Urinary bladder (tissue), 4 donors: ENCODE measurements at regions not wholly inside any gene's neighbourhood (a gene's known extent, or its start where the extent isn't known, plus 50 kb on each side); places are given as distances from the start of the nearest gene placed in this dataset. TPM values are rescaled to one million over a fixed set of nuclear protein-coding genes. Genes with fewer than 3 reads are reported as not detected.
"Not testable (repeated sequence)": the region's sequence is repeated elsewhere in the genome, so short reads cannot be mapped to it uniquely, and the experiment has no call there.

Source experiments
- DNase-seq: peaks from one replicate; pipeline ENCODE4 v3.0.0-alpha.2; 2015; ENCODE audit errors: extremely low spot score
- H3K27ac ChIP-seq: one replicate; pipeline ENCODE4 v1.5.1; 2013; ENCODE audit warnings: low read depth, mild to moderate bottlenecking, moderate library complexity
- H3K36me3 ChIP-seq: one replicate; pipeline ENCODE4 v1.6.1; 2013; ENCODE audit warnings: mild to moderate bottlenecking, moderate library complexity; ENCODE audit not compliant: insufficient read depth
- H3K4me1 ChIP-seq: one replicate; pipeline ENCODE4 v1.6.1; 2013; ENCODE audit warnings: mild to moderate bottlenecking, moderate library complexity; ENCODE audit not compliant: insufficient read depth
- H3K4me3 ChIP-seq: one replicate; pipeline ENCODE4 v1.5.1; 2013; ENCODE audit warnings: low read depth, low read length
- WGBS: extraction: QIAGEN DNeasy Blood & Tissue Kit; methylation state at CpG from one replicate; pipeline ENCODE4 v1.1.7; 2013; 5-methylcytosine and 5-hydroxymethylcytosine counted together
- small RNA-seq: library from RNA; depleted of rRNA; stranded (forward); fragments of <200 nt; gene quantifications from one replicate; pipeline ENCODE3, GENCODE V24; 2014
- donor health status: healthy with polysubstance abuse.
- donor health status: healthy.

DNA sequence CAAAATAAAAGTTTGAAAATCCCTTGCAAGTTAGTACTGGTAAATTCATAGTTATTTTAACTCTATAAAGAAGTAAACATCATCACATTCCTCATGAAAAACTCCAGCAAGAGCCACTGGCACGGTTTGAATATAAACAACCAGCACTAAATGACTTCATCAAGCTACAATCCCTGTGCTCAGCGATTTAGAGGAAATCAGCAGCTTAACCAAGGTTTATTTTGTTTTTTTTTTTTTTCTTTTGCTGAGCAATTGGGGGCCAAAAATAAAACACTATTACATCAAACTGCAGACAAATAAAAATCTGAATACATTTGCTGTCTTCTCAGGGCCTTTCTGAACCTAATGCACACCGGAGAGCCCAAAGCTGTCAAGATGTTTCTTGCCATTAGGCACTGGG lies 106.2 kb upstream of the SLC24A2 start:
- no peak overlapping the region for H3K4me3 ChIP-seq
- peak; percentile 8 for DNase-seq
- 17% methylated on average over 3 of the region's 3 CpGs for WGBS
- no peaks in the 10 kb centered on the region for H3K36me3 ChIP-seq
- H3K4me1 ChIP-seq: no peaks in the 10 kb centered on the region
- no peak overlapping the region for H3K27ac ChIP-seq

DNA sequence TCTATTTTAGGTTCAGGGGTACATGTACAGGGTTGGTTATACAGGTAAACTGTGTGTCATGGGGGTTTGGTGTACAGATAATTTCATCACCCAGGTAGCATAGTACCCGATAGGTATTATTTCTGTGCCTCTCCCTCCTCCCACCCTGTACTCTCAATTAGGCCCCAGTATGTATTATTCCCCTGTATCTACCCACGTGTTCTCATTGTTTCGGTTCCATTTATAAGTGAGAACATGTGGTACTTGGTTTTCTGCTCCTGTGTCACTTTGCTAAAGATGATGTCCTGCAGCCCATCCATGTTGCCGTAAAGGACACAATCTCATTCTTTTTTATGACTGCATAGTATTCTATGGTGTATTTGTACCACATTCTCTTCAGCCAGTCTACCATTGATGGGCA lies 96.8 kb upstream of the SLC24A2 start:
- 95% methylated on average over 4 of the region's 4 CpGs for WGBS
- no peaks in the 10 kb centered on the region for H3K36me3 ChIP-seq
- no peak overlapping the region for H3K4me3 ChIP-seq
- no peak overlapping the region for H3K27ac ChIP-seq
- DNase-seq: no peak
- no peaks in the 10 kb centered on the region for H3K4me1 ChIP-seq

GRCh38 chr9:19879062-19879461 lies 90.2 kb upstream of the SLC24A2 start:
- no peak overlapping the region for H3K27ac ChIP-seq
- H3K36me3 ChIP-seq: no peaks in the 10 kb centered on the region
- H3K4me1 ChIP-seq: no peaks in the 10 kb centered on the region
- DNase-seq: no peak
- WGBS: 43% methylated on average over 2 of the region's 2 CpGs
- H3K4me3 ChIP-seq: no peak overlapping the region

DNA sequence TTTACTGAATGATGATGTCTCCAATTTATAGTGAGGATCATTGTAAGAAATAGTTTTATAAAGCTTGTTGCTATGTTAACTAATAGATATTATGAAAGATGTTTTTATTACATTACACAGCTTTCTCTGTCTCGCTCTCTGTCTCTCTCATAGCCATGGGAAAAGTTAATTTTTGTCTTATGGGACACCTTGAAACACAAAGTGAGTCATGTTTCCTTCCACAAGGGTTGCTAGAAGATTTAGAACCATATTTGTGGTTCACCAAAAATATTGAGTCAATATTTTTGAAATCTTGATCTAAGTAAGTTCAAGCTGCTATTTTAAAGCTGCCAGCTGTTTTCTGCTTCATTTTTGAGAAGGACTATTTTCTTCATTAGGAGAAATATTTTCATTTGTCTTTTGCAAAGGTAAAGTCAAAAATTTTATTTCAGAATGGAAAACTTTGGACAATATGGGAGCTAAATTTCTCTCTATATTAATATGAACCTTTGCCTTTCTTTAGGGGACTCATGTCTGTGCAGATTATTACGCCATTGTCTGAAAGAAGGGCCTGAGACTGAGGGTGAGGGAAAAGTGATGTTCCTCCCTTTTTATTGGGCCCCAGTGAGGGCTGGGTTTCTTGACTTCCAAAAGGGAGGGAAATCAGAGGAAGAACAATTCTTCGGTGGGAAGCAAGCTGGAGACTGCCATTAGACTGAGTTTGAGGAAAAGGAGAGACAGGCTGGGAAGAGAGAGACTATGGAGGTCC lies 87.9 kb upstream of the SLC24A2 start:
- no peak for DNase-seq
- Histone ChIP-seq H3K27ac (no peak overlapping the region), H3K36me3 (no peaks in the 10 kb centered on the region), H3K4me1 (no peaks in the 10 kb centered on the region), H3K4me3 (no peak overlapping the region)
- 58% methylated on average over 3 of the region's 3 CpGs for WGBS

DNA sequence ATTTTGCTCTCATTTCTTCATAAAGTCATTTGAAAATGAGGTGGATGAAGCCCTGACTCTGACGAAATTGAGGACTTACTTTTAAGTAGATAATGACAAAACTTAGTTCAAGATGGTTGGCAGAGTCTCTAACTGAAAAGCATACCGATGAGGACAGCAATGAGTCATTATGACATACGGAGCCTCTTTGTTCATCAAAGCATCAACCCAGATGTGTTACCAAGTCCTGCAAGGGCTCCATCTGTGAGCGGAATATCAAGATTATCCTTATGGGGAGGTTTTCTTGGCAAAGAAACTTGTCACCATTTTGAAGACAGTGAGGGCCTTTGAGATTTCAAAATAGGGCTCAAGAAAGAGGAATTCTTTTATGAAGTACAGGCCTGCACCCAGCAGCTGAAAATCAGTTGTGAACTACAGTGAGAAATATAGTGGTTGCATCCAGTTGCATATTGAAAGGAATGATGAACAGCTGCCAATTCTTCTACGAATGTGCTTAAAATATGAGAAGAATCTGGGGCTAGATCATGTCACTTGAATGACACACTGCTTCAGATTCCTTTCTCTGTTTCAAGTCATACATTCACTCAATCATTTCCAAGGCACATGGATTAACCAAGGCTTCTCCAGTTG lies 86.6 kb upstream of the SLC24A2 start:
- Histone ChIP-seq H3K4me1 (no peaks in the 10 kb centered on the region), H3K36me3 (no peaks in the 10 kb centered on the region), H3K4me3 (no peak overlapping the region), H3K27ac (no peak overlapping the region)
- DNase-seq: no peak
- 84% methylated on average over 5 of the region's 5 CpGs for WGBS

DNA sequence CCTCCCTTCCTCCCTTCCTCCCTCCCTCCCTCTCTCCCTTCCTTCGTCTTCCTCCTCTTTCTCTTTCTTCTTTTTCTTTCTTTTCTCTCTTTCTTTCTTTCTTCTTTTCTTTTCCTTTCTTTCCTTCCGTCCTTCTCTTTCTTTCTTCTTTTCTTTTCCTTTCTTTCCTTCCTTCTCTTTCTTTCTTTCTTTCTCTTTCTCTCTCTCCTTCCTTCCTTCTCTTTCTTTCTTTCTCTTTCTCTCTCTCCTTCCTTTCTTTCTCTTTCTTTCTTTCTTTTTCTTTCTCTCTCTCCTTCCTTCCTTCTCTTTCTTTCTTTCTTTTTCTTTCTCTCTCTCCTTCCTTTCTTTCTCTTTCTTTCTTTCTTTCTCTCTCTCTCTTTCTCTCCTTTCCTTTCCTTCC lies 84.4 kb upstream of the SLC24A2 start:
- H3K4me1 ChIP-seq, DNase-seq: not testable (repeated sequence)
- WGBS: 85% methylated on average over 2 of the region's 2 CpGs

DNA sequence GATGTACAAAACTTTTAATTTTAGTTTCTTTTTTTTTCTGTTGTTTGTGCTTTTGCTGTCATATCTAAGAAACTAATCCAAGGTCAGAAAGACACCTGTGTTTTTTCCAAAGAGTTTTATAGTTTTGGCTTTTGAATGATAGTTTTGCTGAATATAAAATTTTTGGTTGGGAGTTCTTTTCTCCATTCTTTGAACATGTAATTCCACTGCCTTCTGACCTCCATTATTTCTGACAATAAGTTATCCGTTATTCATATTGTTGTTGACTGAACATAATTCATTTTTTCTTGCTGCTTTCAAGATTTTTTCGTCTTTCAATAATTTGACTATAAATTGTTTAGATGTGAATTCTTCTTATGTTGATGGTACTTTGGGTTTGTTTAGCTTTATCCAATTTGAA lies 82.2 kb upstream of the SLC24A2 start:
- no peaks in the 10 kb centered on the region for H3K4me1 ChIP-seq
- H3K27ac ChIP-seq: no peak overlapping the region
- no peak for DNase-seq
- H3K4me3 ChIP-seq: no peak overlapping the region
- H3K36me3 ChIP-seq: no peaks in the 10 kb centered on the region
- 97% methylated on average over 2 of the region's 2 CpGs for WGBS

More for the DNA sequence above, 84.4 kb upstream of the SLC24A2 start:
- not testable (repeated sequence) for H3K27ac ChIP-seq, H3K36me3 ChIP-seq, H3K4me3 ChIP-seq

DNA sequence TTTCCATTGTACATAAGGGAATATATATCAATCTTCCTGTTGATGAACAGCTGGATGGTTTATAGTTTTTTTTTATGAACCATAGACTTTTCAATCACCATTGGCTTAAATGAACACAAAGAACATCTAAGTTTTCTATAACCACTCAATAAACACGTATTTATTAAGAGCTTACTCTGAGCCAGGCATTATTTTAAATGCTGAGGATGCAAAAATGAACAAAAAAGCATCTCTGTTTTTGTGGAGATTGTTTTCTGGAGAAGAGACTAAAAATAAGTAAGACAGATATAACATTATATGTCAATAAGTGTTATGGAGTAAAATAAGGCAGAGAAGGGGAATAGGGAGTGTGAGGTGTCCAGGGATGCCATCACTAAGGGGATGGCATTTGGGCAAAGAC lies 52.1 kb upstream of the SLC24A2 start:
- H3K27ac ChIP-seq: no peak overlapping the region
- no peak overlapping the region for H3K4me3 ChIP-seq
- no peaks in the 10 kb centered on the region for H3K36me3 ChIP-seq
- 66% methylated on average over 1 of the region's 1 CpG for WGBS
- no peaks in the 10 kb centered on the region for H3K4me1 ChIP-seq
- DNase-seq: no peak

Small RNA genes in the stretch of these regions (small RNA-seq; reads per million reads assigned to genes)
- not detected for gene AL158077.1
